Activated T-helper 2 cell treated with anti-CD3 and anti-CD28 coated beads, Interferon-gamma antibody, Interleukin-2, Interleukin-4, amounts not matched to agents 10 μg/mL and 5 μg/mL and 100 μg/mL, durations not matched to agents 14 hours and 24 hours and 36 hours (primary cell): ENCODE measurements at regions not wholly inside any gene's neighbourhood (a gene's known extent, or its start where the extent isn't known, plus 50 kb on each side); places are given as distances from the start of the nearest gene placed in this dataset.
"Not testable (repeated sequence)": the region's sequence is repeated elsewhere in the genome, so short reads cannot be mapped to it uniquely, and the experiment has no call there.

Experiments used
- DNase-seq: peaks from one replicate; pipeline ENCODE4 v3.0.0; 2021; ENCODE audit warnings: low spot score
- H3K27ac Mint-ChIP-seq: one replicate; pipeline ENCODE4 v1.8.0; 2021; ENCODE audit warnings: mixed read lengths
- H3K27me3 Mint-ChIP-seq: one replicate; pipeline ENCODE4 v1.8.0; 2021; ENCODE audit warnings: low read depth, mixed read lengths
- H3K36me3 Mint-ChIP-seq: one replicate; pipeline ENCODE4 v1.8.0; 2021; ENCODE audit warnings: low read depth, mixed read lengths
- H3K4me1 Mint-ChIP-seq: one replicate; pipeline ENCODE4 v1.8.0; 2021; ENCODE audit warnings: low read depth, mixed read lengths
- H3K4me3 Mint-ChIP-seq: one replicate; pipeline ENCODE4 v1.8.0; 2021; ENCODE audit warnings: low read depth, mild to moderate bottlenecking, moderate library complexity, mixed read lengths
- H3K9me3 Mint-ChIP-seq: one replicate; pipeline ENCODE4 v1.8.0; 2021; ENCODE audit warnings: mixed read lengths
- intact Hi-C: fragments of 100-400 bp; cut with micrococcal nuclease; formaldehyde crosslinking; loops from one replicate; pipeline ENCODE4 v1.15.1; 2023

- H3K4me1 Mint-ChIP-seq, result peaks cover 5% of the 10 kb centered on the region
- no peaks in the 10 kb centered on the region for H3K27me3 Mint-ChIP-seq
- no peaks in the 10 kb centered on the region for H3K36me3 Mint-ChIP-seq
- intact Hi-C loops, result no loop called here
- no peak overlapping the region for H3K27ac Mint-ChIP-seq
- DNase-seq, result no peak
- peaks cover 19% of the 10 kb centered on the region for H3K9me3 Mint-ChIP-seq
- H3K4me3 Mint-ChIP-seq, result no peak overlapping the region
Measured at GRCh38 chr10:8638088-8638672, 583.7 kb downstream of the GATA3 start.

DNA sequence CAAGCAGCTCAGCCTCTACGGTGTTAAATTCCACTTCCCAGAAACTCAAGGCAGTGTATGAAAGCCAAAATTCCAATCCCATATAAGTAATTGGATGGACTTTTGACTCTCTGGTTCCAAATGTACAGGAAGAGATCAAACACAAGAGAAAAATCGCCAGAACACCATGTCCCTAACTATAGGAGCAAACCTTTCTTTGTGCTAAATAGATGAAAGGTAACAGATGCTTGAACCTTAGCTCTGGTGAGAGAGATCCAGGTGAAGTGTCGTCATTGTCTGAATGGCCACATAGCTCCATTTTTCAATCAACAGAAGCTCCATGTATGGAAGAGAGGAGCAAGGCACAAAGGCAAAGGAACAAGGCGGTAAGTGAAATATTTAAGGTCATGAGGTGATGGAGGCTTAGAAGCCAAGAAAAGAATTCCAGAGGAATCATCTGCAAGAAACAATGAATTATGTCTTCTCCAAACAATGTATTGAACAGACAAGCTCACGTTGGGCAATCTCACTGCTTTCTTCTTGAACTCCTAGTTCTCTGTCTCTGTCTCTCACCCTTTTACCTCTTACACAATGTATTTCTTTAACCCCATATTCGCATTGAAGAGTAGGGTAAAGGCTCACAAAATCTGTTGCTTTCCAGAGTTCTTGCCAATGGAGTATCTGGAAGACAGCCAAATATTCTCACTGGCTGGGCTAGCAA lies 585.1 kb downstream of the GATA3 start:
- intact Hi-C loops, result no loop called here
- H3K27ac Mint-ChIP-seq, result no peak overlapping the region
- DNase-seq, result no peak
- H3K9me3 Mint-ChIP-seq, result peaks cover 20% of the 10 kb centered on the region
- H3K4me3 Mint-ChIP-seq, result no peak overlapping the region
- no peaks in the 10 kb centered on the region for H3K36me3 Mint-ChIP-seq
- H3K27me3 Mint-ChIP-seq, result no peaks in the 10 kb centered on the region
- peaks cover 5% of the 10 kb centered on the region for H3K4me1 Mint-ChIP-seq

- intact Hi-C loops, result no loop called here
- DNase-seq, result no peak
- Mint-ChIP-seq H3K4me3 (no peak overlapping the region), H3K27me3 (no peaks in the 10 kb centered on the region), H3K36me3 (no peaks in the 10 kb centered on the region), H3K9me3 (peaks cover 20% of the 10 kb centered on the region), H3K27ac (no peak overlapping the region), H3K4me1 (peaks cover 5% of the 10 kb centered on the region)
Measured at GRCh38 chr10:8640301-8640700, 585.8 kb downstream of the GATA3 start.

DNA sequence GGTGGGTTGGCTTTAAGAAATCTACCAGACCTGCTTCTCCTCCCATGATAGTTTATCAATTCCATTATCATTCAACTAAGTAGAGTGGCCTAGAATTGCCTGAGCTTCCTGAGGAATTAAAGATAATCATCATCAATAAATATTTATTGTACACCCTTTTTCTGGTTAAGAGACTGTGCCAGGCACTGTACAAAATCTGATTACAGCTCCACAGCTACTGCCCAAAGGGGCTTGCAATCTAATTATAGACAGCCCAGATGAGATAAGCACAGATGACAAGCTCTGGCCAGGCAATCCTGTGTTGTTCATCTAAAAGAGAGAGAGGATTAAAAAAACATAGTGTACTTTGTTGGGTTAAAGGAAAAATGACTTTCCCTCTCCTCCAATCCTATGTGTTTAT lies 586.4 kb downstream of the GATA3 start:
- intact Hi-C loops, result no loop called here
- no peak overlapping the region for H3K4me3 Mint-ChIP-seq
- peaks cover 5% of the 10 kb centered on the region for H3K4me1 Mint-ChIP-seq
- no peak overlapping the region for H3K27ac Mint-ChIP-seq
- no peaks in the 10 kb centered on the region for H3K27me3 Mint-ChIP-seq
- peaks cover 18% of the 10 kb centered on the region for H3K9me3 Mint-ChIP-seq
- DNase-seq, result no peak
- no peaks in the 10 kb centered on the region for H3K36me3 Mint-ChIP-seq

GRCh38 chr10:8656261-8656660 lies 601.8 kb downstream of the GATA3 start:
- DNase-seq, result no peak
- intact Hi-C loops, result no loop called here
- H3K27me3 Mint-ChIP-seq, result peaks cover 2% of the 10 kb centered on the region
- peaks cover 6% of the 10 kb centered on the region for H3K9me3 Mint-ChIP-seq
- H3K27ac Mint-ChIP-seq, result no peak overlapping the region
- no peaks in the 10 kb centered on the region for H3K36me3 Mint-ChIP-seq
- no peak overlapping the region for H3K4me3 Mint-ChIP-seq
- no peaks in the 10 kb centered on the region for H3K4me1 Mint-ChIP-seq

GRCh38 chr10:8659982-8660381 lies 605.5 kb downstream of the GATA3 start:
- Mint-ChIP-seq H3K27ac (no peak overlapping the region), H3K4me1 (peaks cover 3% of the 10 kb centered on the region), H3K9me3 (peaks cover 2% of the 10 kb centered on the region), H3K4me3 (no peak overlapping the region), H3K27me3 (peaks cover 2% of the 10 kb centered on the region), H3K36me3 (no peaks in the 10 kb centered on the region)
- intact Hi-C loops, result no loop called here
- no peak for DNase-seq

DNA sequence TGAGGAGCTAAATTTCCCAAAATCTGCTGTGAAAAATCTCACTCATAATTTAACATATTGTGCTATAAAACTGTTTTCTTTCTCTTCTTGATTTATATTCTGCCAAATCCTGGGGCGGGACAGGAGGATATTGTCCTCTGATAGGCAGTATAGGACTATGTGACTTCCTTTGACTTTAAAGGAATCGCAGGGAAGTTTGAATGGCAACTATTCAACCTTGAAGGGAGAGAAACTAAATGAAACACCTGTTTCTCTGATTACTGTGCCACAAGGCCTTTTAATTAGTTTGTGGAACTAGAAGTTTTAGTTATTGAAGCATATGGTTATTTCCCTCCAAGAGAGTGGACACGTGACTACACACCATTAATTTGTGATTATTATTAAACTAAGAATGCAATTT lies 607.4 kb downstream of the GATA3 start:
- Mint-ChIP-seq H3K4me3 (no peak overlapping the region), H3K36me3 (no peaks in the 10 kb centered on the region), H3K9me3 (peaks cover 7% of the 10 kb centered on the region), H3K27me3 (peaks cover 2% of the 10 kb centered on the region), H3K27ac (no peak overlapping the region), H3K4me1 (peaks cover 4% of the 10 kb centered on the region)
- no peak for DNase-seq
- intact Hi-C loops, result no loop called here

DNA sequence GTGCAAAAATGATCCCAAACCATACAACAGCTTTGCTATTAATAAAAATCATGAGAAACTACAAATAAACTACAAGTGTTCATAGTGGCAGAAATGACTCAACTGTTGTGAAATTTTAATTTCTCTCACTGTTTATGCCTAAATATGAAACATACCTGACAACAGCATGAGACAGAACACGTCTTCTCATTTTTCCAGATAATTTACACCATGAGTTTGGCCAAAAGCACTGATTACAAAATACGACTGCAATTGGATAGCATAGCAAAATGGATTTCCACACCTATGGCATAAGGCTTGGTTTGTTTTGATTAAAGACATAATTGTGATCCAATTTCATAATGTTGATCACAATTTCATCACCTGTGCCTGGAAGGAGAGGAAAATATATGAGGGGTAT lies 608.6 kb downstream of the GATA3 start:
- peaks cover 4% of the 10 kb centered on the region for H3K4me1 Mint-ChIP-seq
- intact Hi-C loops, result no loop called here
- no peak for DNase-seq
- no peaks in the 10 kb centered on the region for H3K36me3 Mint-ChIP-seq
- H3K9me3 Mint-ChIP-seq, result peaks cover 11% of the 10 kb centered on the region
- no peaks in the 10 kb centered on the region for H3K27me3 Mint-ChIP-seq
- no peak overlapping the region for H3K4me3 Mint-ChIP-seq
- H3K27ac Mint-ChIP-seq, result no peak overlapping the region

GRCh38 chr10:8665322-8665721 lies 610.8 kb downstream of the GATA3 start:
- no peaks in the 10 kb centered on the region for H3K36me3 Mint-ChIP-seq
- no peaks in the 10 kb centered on the region for H3K27me3 Mint-ChIP-seq
- DNase-seq, result no peak
- H3K4me1 Mint-ChIP-seq, result peaks cover 4% of the 10 kb centered on the region
- intact Hi-C loops, result no loop called here
- no peak overlapping the region for H3K27ac Mint-ChIP-seq
- peaks cover 15% of the 10 kb centered on the region for H3K9me3 Mint-ChIP-seq
- no peak overlapping the region for H3K4me3 Mint-ChIP-seq

DNA sequence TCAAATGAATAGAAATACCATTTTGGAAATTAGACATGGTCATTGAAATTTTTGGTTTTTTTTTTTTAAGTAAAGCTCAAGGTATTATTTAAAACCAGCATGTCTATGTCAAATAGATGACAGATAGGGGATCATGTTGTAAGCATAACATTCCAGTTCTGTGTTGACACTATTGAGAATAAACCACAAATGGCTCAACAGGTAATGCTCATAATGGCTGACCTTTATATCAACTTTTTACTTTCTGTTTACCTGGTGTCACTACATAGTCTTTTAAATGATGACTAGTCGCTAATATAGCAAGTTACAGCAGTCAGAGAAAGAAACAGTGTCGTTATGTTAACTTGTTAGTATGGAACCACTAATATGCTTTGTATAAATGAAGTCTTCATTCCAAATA lies 616.0 kb downstream of the GATA3 start:
- no peaks in the 10 kb centered on the region for H3K36me3 Mint-ChIP-seq
- H3K27ac Mint-ChIP-seq, result no peak overlapping the region
- DNase-seq, result no peak
- intact Hi-C loops, result no loop called here
- H3K4me3 Mint-ChIP-seq, result no peak overlapping the region
- H3K4me1 Mint-ChIP-seq, result no peaks in the 10 kb centered on the region
- no peaks in the 10 kb centered on the region for H3K27me3 Mint-ChIP-seq
- peaks cover 14% of the 10 kb centered on the region for H3K9me3 Mint-ChIP-seq

DNA sequence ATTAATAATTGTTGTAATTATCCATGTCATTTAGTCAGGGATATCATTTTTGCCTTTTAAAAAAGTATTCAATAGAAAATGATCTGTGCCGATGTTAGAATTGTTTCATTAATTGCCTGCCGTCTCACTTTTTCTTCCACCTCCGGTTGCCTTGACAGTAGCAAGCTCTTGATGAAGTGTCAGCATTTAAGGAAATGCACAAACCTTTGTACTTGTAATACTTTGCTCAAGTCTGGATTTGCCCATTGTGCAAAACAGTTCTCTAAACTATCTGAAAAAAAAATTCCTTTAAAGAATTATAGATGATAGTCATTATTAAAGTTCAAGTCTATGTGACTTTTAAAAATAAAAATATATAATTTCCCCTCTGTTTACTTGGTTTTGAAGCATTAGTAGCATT lies 619.7 kb downstream of the GATA3 start:
- H3K27me3 Mint-ChIP-seq, result peaks cover under 1% of the 10 kb centered on the region
- intact Hi-C loops, result no loop called here
- H3K27ac Mint-ChIP-seq, result no peak overlapping the region
- peaks cover 2% of the 10 kb centered on the region for H3K4me1 Mint-ChIP-seq
- no peaks in the 10 kb centered on the region for H3K36me3 Mint-ChIP-seq
- no peak overlapping the region for H3K4me3 Mint-ChIP-seq
- DNase-seq, result no peak
- peaks cover 6% of the 10 kb centered on the region for H3K9me3 Mint-ChIP-seq

DNA sequence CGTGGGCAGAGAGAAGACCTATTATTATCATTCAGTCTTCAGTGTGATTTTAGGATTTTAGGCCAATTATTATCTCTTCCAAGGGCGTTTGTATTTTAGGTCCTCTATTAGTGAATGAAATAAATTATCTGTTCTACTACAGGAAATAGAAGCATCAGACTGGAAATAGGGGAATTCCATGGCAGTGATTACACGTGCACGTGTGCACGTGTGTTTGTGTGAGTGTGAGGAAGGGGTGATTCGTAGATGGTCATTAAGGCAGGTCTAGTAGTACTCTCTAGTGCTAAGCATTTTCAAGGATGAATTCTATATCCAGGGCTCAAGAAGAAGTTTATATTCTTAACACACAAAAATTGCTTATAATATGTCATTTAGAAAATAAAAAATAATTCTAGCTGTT lies 623.2 kb downstream of the GATA3 start:
- intact Hi-C loops, result no loop called here
- Mint-ChIP-seq H3K9me3 (peaks cover 3% of the 10 kb centered on the region), H3K36me3 (no peaks in the 10 kb centered on the region), H3K4me1 (peaks cover 2% of the 10 kb centered on the region), H3K4me3 (no peak overlapping the region), H3K27ac (no peak overlapping the region), H3K27me3 (peaks cover 3% of the 10 kb centered on the region)
- DNase-seq, result no peak

- H3K4me3 Mint-ChIP-seq, DNase-seq, intact Hi-C loops, H3K27ac Mint-ChIP-seq, H3K4me1 Mint-ChIP-seq, H3K27me3 Mint-ChIP-seq, H3K9me3 Mint-ChIP-seq, H3K36me3 Mint-ChIP-seq: not testable (repeated sequence)
Measured at GRCh38 chr10:8684916-8685315, 630.4 kb downstream of the GATA3 start.
